Loucy (cell line): ENCODE measurements at regions not wholly inside any gene's neighbourhood (a gene's known extent, or its start where the extent isn't known, plus 50 kb on each side); places are given as distances from the start of the nearest gene placed in this dataset.

ENCODE experiments used
- H2AFZ ChIP-seq: fragments of 200-600 bp; sonication (generic); 2 replicates; pipeline ENCODE4 v1.6.0; 2016; ENCODE audit warnings: antibody characterized with exemption, mild to moderate bottlenecking, low read length, moderate library complexity
- H3F3A ChIP-seq: fragments of 200-600 bp; 2 replicates; pipeline ENCODE4 v1.6.0; 2016; ENCODE audit warnings: antibody characterized with exemption, low read depth, mild to moderate bottlenecking
- H3K27me3 ChIP-seq: fragments of 200-600 bp; sonication (generic); 2 replicates; pipeline ENCODE4 v1.6.1; 2014; ENCODE audit warnings: low read length, mild to moderate bottlenecking; ENCODE audit not compliant: insufficient read depth, poor library complexity, severe bottlenecking
- H3K36me3 ChIP-seq: fragments of 200-600 bp; sonication (generic); 2 replicates; pipeline ENCODE4 v1.6.1; 2016; ENCODE audit warnings: low read length; ENCODE audit not compliant: insufficient read depth
- H3K4me1 ChIP-seq: fragments of 200-600 bp; sonication (generic); 2 replicates; pipeline ENCODE4 v1.5.1; 2014; ENCODE audit warnings: low read length, mild to moderate bottlenecking; ENCODE audit not compliant: insufficient read depth, poor library complexity, severe bottlenecking
- H3K4me2 ChIP-seq: fragments of 200-600 bp; sonication (generic); 2 replicates; pipeline ENCODE4 v1.6.0; 2014; ENCODE audit warnings: antibody characterized with exemption, low read length, low read depth, mild to moderate bottlenecking; ENCODE audit not compliant: poor library complexity, severe bottlenecking
- H3K4me3 ChIP-seq: fragments of 200-600 bp; sonication (generic); 2 replicates; pipeline ENCODE4 v1.5.1; 2014; ENCODE audit warnings: low read length, mild to moderate bottlenecking, mixed read lengths; ENCODE audit not compliant: poor library complexity, severe bottlenecking
- H3K79me2 ChIP-seq: fragments of 200-600 bp; sonication (generic); 2 replicates; pipeline ENCODE4 v1.6.1; 2014; ENCODE audit warnings: low read length; ENCODE audit not compliant: insufficient read depth
- H3K9ac ChIP-seq: fragments of 200-600 bp; sonication (generic); 2 replicates; pipeline ENCODE4 v1.6.0; 2014; ENCODE audit warnings: mild to moderate bottlenecking, low read depth, low read length, moderate library complexity; ENCODE audit not compliant: poor library complexity, severe bottlenecking
- H3K9me2 ChIP-seq: fragments of 200-600 bp; sonication (generic); replicated peaks from 2 replicates; pipeline ENCODE4 v1.6.1; 2016; ENCODE audit warnings: low read depth, low read length, mixed read lengths
- H3K9me3 ChIP-seq: fragments of 200-600 bp; sonication (generic); 2 replicates; pipeline ENCODE4 v1.6.1; 2014; ENCODE audit warnings: mild to moderate bottlenecking, antibody characterized with exemption, low read length, low read depth; ENCODE audit not compliant: insufficient read depth
- H4K20me1 ChIP-seq: fragments of 200-600 bp; sonication (generic); 2 replicates; pipeline ENCODE4 v1.6.0; 2014; ENCODE audit warnings: antibody characterized with exemption, low read length, mild to moderate bottlenecking; ENCODE audit not compliant: insufficient read depth, poor library complexity, severe bottlenecking
- CTCF ChIP-seq: fragments of 200-600 bp; sonication (generic); conservative IDR thresholded peaks from 2 replicates; pipeline ENCODE4 v1.5.1; 2014; ENCODE audit warnings: mild to moderate bottlenecking, antibody characterized with exemption, low read length
- EZH2phosphoT487 ChIP-seq: fragments of 200-600 bp; IDR thresholded peaks from 2 replicates; pipeline ENCODE4 v1.6.1; 2018; ENCODE audit warnings: antibody characterized with exemption, mild to moderate bottlenecking, moderate library complexity, borderline replicate concordance

- H3K36me3 ChIP-seq: no peaks in the 10 kb centered on the region
- H3K79me2 ChIP-seq: no peaks in the 10 kb centered on the region
- no peaks in the 10 kb centered on the region for H3K9me3 ChIP-seq
- TF ChIP-seq EZH2phosphoT487: no peak
- no peak for TF ChIP-seq CTCF
- H3K4me2 ChIP-seq: no peak overlapping the region
- no peak overlapping the region for H3K9ac ChIP-seq
- H4K20me1 ChIP-seq: no peaks in the 10 kb centered on the region
- no peaks in the 10 kb centered on the region for H3K9me2 ChIP-seq
- no peaks in the 10 kb centered on the region for H3F3A ChIP-seq
- H3K4me3 ChIP-seq: no peak overlapping the region
- H2AFZ ChIP-seq: no peak overlapping the region
- H3K27me3 ChIP-seq: no peaks in the 10 kb centered on the region
- no peaks in the 10 kb centered on the region for H3K4me1 ChIP-seq
These were observed 551.0 kb downstream of the ZNF608 start for GRCh38 chr5:124195411-124195810.

- Histone ChIP-seq H3K79me2 (no peaks in the 10 kb centered on the region), H3F3A (no peaks in the 10 kb centered on the region), H3K9me2 (no peaks in the 10 kb centered on the region), H3K9ac (no peak overlapping the region), H4K20me1 (no peaks in the 10 kb centered on the region), H2AFZ (no peak overlapping the region), H3K4me2 (no peak overlapping the region), H3K4me3 (no peak overlapping the region), H3K27me3 (no peaks in the 10 kb centered on the region), H3K36me3 (no peaks in the 10 kb centered on the region), H3K9me3 (no peaks in the 10 kb centered on the region), H3K4me1 (no peaks in the 10 kb centered on the region)
- TF ChIP-seq CTCF: no peak
- TF ChIP-seq EZH2phosphoT487: no peak
These were observed 552.2 kb downstream of the ZNF608 start for GRCh38 chr5:124194282-124194681.

DNA sequence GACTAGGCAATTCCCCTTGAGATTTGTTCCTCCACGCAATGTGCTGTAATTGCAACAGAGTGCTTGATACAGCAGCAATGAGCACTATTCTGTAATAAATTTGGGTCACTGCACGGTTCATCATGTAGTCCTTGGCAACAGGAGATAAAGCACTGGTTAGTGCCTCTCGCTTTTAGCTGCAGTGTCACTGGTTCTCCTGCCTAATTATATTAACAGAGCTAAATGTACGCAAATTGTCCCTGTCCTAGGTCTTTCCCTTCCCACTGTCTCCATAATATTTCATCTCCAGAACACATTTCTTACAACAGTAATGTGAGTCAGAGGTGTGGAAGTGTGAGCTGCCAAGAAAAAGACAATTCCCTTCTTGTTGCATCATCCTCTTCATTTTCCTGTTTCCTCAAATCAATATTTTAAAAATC, 553.1 kb downstream of the ZNF608 start:
- TF ChIP-seq EZH2phosphoT487: no peak
- TF ChIP-seq CTCF: no peak
- Histone ChIP-seq H3K9ac (no peak overlapping the region), H3F3A (no peaks in the 10 kb centered on the region), H4K20me1 (no peaks in the 10 kb centered on the region), H3K36me3 (no peaks in the 10 kb centered on the region), H3K4me1 (no peaks in the 10 kb centered on the region), H3K9me2 (no peaks in the 10 kb centered on the region), H3K27me3 (no peaks in the 10 kb centered on the region), H3K4me3 (no peak overlapping the region), H3K9me3 (no peaks in the 10 kb centered on the region), H3K4me2 (no peak overlapping the region), H3K79me2 (no peaks in the 10 kb centered on the region), H2AFZ (no peak overlapping the region)
